ENCODE measurements at regions not wholly inside any gene's neighbourhood (a gene's known extent, or its start where the extent isn't known, plus 50 kb on each side); places are given as distances from the start of the nearest gene placed in this dataset.
"Not testable (repeated sequence)": the region's sequence is repeated elsewhere in the genome, so short reads cannot be mapped to it uniquely, and the experiment has no call there.

GRCh38 chrX:776061-776460 is 145.5 kb downstream of the SHOX start:
- H3K4me1 Mint-ChIP-seq: no peaks in the 10 kb centered on the region
- peaks cover 31% of the 10 kb centered on the region for H3K9me3 Mint-ChIP-seq
- H3K27ac Mint-ChIP-seq: no peak overlapping the region
- H3K27me3 Mint-ChIP-seq: no peaks in the 10 kb centered on the region
- no peaks in the 10 kb centered on the region for H3K36me3 Mint-ChIP-seq (ENCODE audit: low read depth)
- no peak overlapping the region for H3K4me3 Mint-ChIP-seq
- no peak for ATAC-seq (replicated peaks)

- ATAC-seq (replicated peaks): no peak
- Mint-ChIP-seq H3K27ac (no peak overlapping the region), H3K4me1 (no peaks in the 10 kb centered on the region), H3K9me3 (peaks cover 22% of the 10 kb centered on the region), H3K4me3 (no peak overlapping the region), H3K27me3 (no peaks in the 10 kb centered on the region), H3K36me3 (ENCODE audit: low read depth) (no peaks in the 10 kb centered on the region)
Measured at GRCh38 chrX:774536-774935, 143.9 kb downstream of the SHOX start.

GRCh38 chrX:773292-774025 is 142.9 kb downstream of the SHOX start:
- no peak overlapping the region for H3K4me3 Mint-ChIP-seq
- no peaks in the 10 kb centered on the region for H3K4me1 Mint-ChIP-seq
- H3K9me3 Mint-ChIP-seq: peaks cover 12% of the 10 kb centered on the region
- H3K27me3 Mint-ChIP-seq: no peaks in the 10 kb centered on the region
- no peak for ATAC-seq (replicated peaks)
- H3K36me3 Mint-ChIP-seq (ENCODE audit: low read depth): no peaks in the 10 kb centered on the region
- H3K27ac Mint-ChIP-seq: no peak overlapping the region

- Mint-ChIP-seq H3K27me3 (no peaks in the 10 kb centered on the region), H3K4me3 (no peak overlapping the region), H3K4me1 (no peaks in the 10 kb centered on the region), H3K9me3 (peaks cover 22% of the 10 kb centered on the region), H3K27ac (no peak overlapping the region), H3K36me3 (ENCODE audit: low read depth) (no peaks in the 10 kb centered on the region)
- ATAC-seq (replicated peaks): no peak
Measured at GRCh38 chrX:771536-771935, 140.9 kb downstream of the SHOX start.

- peaks cover 18% of the 10 kb centered on the region for H3K9me3 Mint-ChIP-seq
- no peaks in the 10 kb centered on the region for H3K4me1 Mint-ChIP-seq
- H3K27me3 Mint-ChIP-seq: no peaks in the 10 kb centered on the region
- H3K36me3 Mint-ChIP-seq (ENCODE audit: low read depth): no peaks in the 10 kb centered on the region
- no peak overlapping the region for H3K4me3 Mint-ChIP-seq
- no peak overlapping the region for H3K27ac Mint-ChIP-seq
- no peak for ATAC-seq (replicated peaks)
Measured at GRCh38 chrX:769796-770195, 139.2 kb downstream of the SHOX start.

- Mint-ChIP-seq H3K4me1 (no peaks in the 10 kb centered on the region), H3K9me3 (peaks cover 18% of the 10 kb centered on the region), H3K36me3 (ENCODE audit: low read depth) (no peaks in the 10 kb centered on the region), H3K27ac (no peak overlapping the region), H3K27me3 (no peaks in the 10 kb centered on the region), H3K4me3 (no peak overlapping the region)
- ATAC-seq (replicated peaks): no peak
Measured at GRCh38 chrX:768596-768995, 138.0 kb downstream of the SHOX start.

GRCh38 chrX:758917-759316 is 128.3 kb downstream of the SHOX start:
- no peak overlapping the region for H3K27ac Mint-ChIP-seq
- H3K4me1 Mint-ChIP-seq: no peaks in the 10 kb centered on the region
- peaks cover 9% of the 10 kb centered on the region for H3K27me3 Mint-ChIP-seq
- H3K4me3 Mint-ChIP-seq: no peak overlapping the region
- ATAC-seq (replicated peaks): no peak
- no peaks in the 10 kb centered on the region for H3K36me3 Mint-ChIP-seq (ENCODE audit: low read depth)
- H3K9me3 Mint-ChIP-seq: peaks cover 21% of the 10 kb centered on the region

GRCh38 chrX:750812-751211 is 120.2 kb downstream of the SHOX start:
- Mint-ChIP-seq H3K27ac (no peak overlapping the region), H3K9me3 (peaks cover 8% of the 10 kb centered on the region), H3K27me3 (no peaks in the 10 kb centered on the region)

GRCh38 chrX:750263-750662 is 119.7 kb downstream of the SHOX start:
- no peaks in the 10 kb centered on the region for H3K4me1 Mint-ChIP-seq
- no peak overlapping the region for H3K27ac Mint-ChIP-seq
- H3K36me3 Mint-ChIP-seq (ENCODE audit: low read depth): no peaks in the 10 kb centered on the region
- peaks cover 8% of the 10 kb centered on the region for H3K9me3 Mint-ChIP-seq
- H3K4me3 Mint-ChIP-seq: no peak overlapping the region
- ATAC-seq (replicated peaks): no peak
- H3K27me3 Mint-ChIP-seq: no peaks in the 10 kb centered on the region

More at GRCh38 chrX:750812-751211, 120.2 kb downstream of the SHOX start:
- Mint-ChIP-seq H3K4me3 (no peak overlapping the region), H3K4me1 (no peaks in the 10 kb centered on the region), H3K36me3 (ENCODE audit: low read depth) (no peaks in the 10 kb centered on the region)
- no peak for ATAC-seq (replicated peaks)

GRCh38 chrX:747176-747575 is 116.6 kb downstream of the SHOX start:
- no peaks in the 10 kb centered on the region for H3K36me3 Mint-ChIP-seq (ENCODE audit: low read depth)

GRCh38 chrX:739611-740010 is 109.0 kb downstream of the SHOX start:
- H3K4me3 Mint-ChIP-seq: no peak overlapping the region
- no peak for ATAC-seq (replicated peaks)
- no peaks in the 10 kb centered on the region for H3K4me1 Mint-ChIP-seq
- no peak overlapping the region for H3K27ac Mint-ChIP-seq
- H3K9me3 Mint-ChIP-seq: peaks cover 17% of the 10 kb centered on the region
- no peaks in the 10 kb centered on the region for H3K36me3 Mint-ChIP-seq (ENCODE audit: low read depth)
- H3K27me3 Mint-ChIP-seq: no peaks in the 10 kb centered on the region

More at GRCh38 chrX:747176-747575, 116.6 kb downstream of the SHOX start:
- no peak for ATAC-seq (replicated peaks)
- H3K4me3 Mint-ChIP-seq: no peak overlapping the region
- H3K4me1 Mint-ChIP-seq: no peaks in the 10 kb centered on the region
- peaks cover 16% of the 10 kb centered on the region for H3K9me3 Mint-ChIP-seq
- no peak overlapping the region for H3K27ac Mint-ChIP-seq
- H3K27me3 Mint-ChIP-seq: no peaks in the 10 kb centered on the region

- H3K27ac Mint-ChIP-seq; H3K4me1 Mint-ChIP-seq; H3K9me3 Mint-ChIP-seq; H3K36me3 Mint-ChIP-seq (ENCODE audit: low read depth); H3K27me3 Mint-ChIP-seq; H3K4me3 Mint-ChIP-seq; ATAC-seq (replicated peaks): not testable (repeated sequence)
Measured at GRCh38 chrX:737021-737420, 106.4 kb downstream of the SHOX start.

GRCh38 chrX:734362-734761 is 103.8 kb downstream of the SHOX start:
- no peaks in the 10 kb centered on the region for H3K36me3 Mint-ChIP-seq (ENCODE audit: low read depth)
- no peak for ATAC-seq (replicated peaks)

GRCh38 chrX:733961-734360 is 103.4 kb downstream of the SHOX start:
- H3K27ac Mint-ChIP-seq: no peak overlapping the region
- H3K4me1 Mint-ChIP-seq: no peaks in the 10 kb centered on the region
- no peaks in the 10 kb centered on the region for H3K27me3 Mint-ChIP-seq
- H3K36me3 Mint-ChIP-seq (ENCODE audit: low read depth): no peaks in the 10 kb centered on the region
- ATAC-seq (replicated peaks): no peak
- H3K4me3 Mint-ChIP-seq: no peak overlapping the region
- H3K9me3 Mint-ChIP-seq: no peaks in the 10 kb centered on the region

More at GRCh38 chrX:734362-734761, 103.8 kb downstream of the SHOX start:
- Mint-ChIP-seq H3K9me3 (no peaks in the 10 kb centered on the region), H3K4me3 (no peak overlapping the region), H3K4me1 (no peaks in the 10 kb centered on the region), H3K27ac (no peak overlapping the region), H3K27me3 (no peaks in the 10 kb centered on the region)

- Mint-ChIP-seq H3K27ac (no peak overlapping the region), H3K9me3 (no peaks in the 10 kb centered on the region), H3K4me1 (no peaks in the 10 kb centered on the region), H3K4me3 (no peak overlapping the region), H3K36me3 (ENCODE audit: low read depth) (no peaks in the 10 kb centered on the region), H3K27me3 (no peaks in the 10 kb centered on the region)
- ATAC-seq (replicated peaks): no peak
Measured at GRCh38 chrX:729583-730409, 99.2 kb downstream of the SHOX start.
